Endodermal cell (in vitro differentiated cells): ENCODE measurements at regions not wholly inside any gene's neighbourhood (a gene's known extent, or its start where the extent isn't known, plus 50 kb on each side); places are given as distances from the start of the nearest gene placed in this dataset.

ENCODE experiments used
- DNase-seq: peaks from one replicate; pipeline ENCODE4 v3.0.0-alpha.2; 2017
- H3K27ac ChIP-seq: 2 replicates; pipeline ENCODE4 v1.5.1; 2013; ENCODE audit warnings: mild to moderate bottlenecking, low read depth, low read length, moderate library complexity
- H3K27me3 ChIP-seq: 2 replicates; pipeline ENCODE4 v1.6.1; 2013; ENCODE audit warnings: mild to moderate bottlenecking, low read length, moderate library complexity; ENCODE audit not compliant: insufficient read depth, control insufficient read depth, poor library complexity, severe bottlenecking
- H3K36me3 ChIP-seq: 2 replicates; pipeline ENCODE4 v1.7.0; 2013; ENCODE audit warnings: mild to moderate bottlenecking, low read length, moderate library complexity; ENCODE audit not compliant: control insufficient read depth, insufficient read depth
- H3K4me1 ChIP-seq: one replicate; pipeline ENCODE4 v1.7.0; 2013; ENCODE audit warnings: low read length; ENCODE audit not compliant: control insufficient read depth, insufficient read depth
- H3K4me3 ChIP-seq: 2 replicates; pipeline ENCODE4 v1.5.1; 2013; ENCODE audit warnings: mild to moderate bottlenecking, low read length, moderate library complexity
- H3K9ac ChIP-seq: 2 replicates; pipeline ENCODE4 v1.6.1; 2013; ENCODE audit warnings: mild to moderate bottlenecking, low read length, moderate library complexity; ENCODE audit not compliant: poor library complexity, severe bottlenecking; ENCODE audit errors: extremely low read depth
- H3K9me3 ChIP-seq: 2 replicates; pipeline ENCODE4 v1.6.1; 2013; ENCODE audit warnings: mild to moderate bottlenecking, low read length, moderate library complexity; ENCODE audit not compliant: control insufficient read depth
- H3K27ac Mint-ChIP-seq: 2 replicates; pipeline ENCODE4 v1.8.0; 2020; ENCODE audit warnings: mixed read lengths
- H3K27me3 Mint-ChIP-seq: 2 replicates; pipeline ENCODE4 v1.8.0; 2021; ENCODE audit warnings: mild to moderate bottlenecking, mixed read lengths; ENCODE audit not compliant: insufficient read depth
- H3K36me3 Mint-ChIP-seq: 2 replicates; pipeline ENCODE4 v1.8.0; 2020; ENCODE audit warnings: low read depth, mixed read lengths
- H3K4me1 Mint-ChIP-seq: 2 replicates; pipeline ENCODE4 v1.8.0; 2020; ENCODE audit warnings: mixed read lengths
- H3K4me3 Mint-ChIP-seq: 2 replicates; pipeline ENCODE4 v1.8.0; 2020; ENCODE audit warnings: mild to moderate bottlenecking, moderate library complexity, mixed read lengths
- H3K9me3 Mint-ChIP-seq: 2 replicates; pipeline ENCODE4 v1.8.0; 2020; ENCODE audit warnings: mild to moderate bottlenecking, mixed read lengths
- WGBS, 2 experiments: methylation state at CpG; one replicate each; pipeline versions ENCODE4 v1.1.5 to v1.1.7; 2013; ENCODE audit warnings: missing lambda C conversion rate in 2 of 2, mixed read lengths in 1 of 2; ENCODE audit not compliant: insufficient coverage in 1 of 2, insufficient read length in 1 of 2; 5-methylcytosine and 5-hydroxymethylcytosine counted together
- TF ChIP-seq, protein P1 (sequence below): fragments of 200-600 bp; sonication (generic); conservative IDR thresholded peaks from 2 replicates; pipeline ENCODE4 v1.5.0; 2021; ENCODE audit warnings: antibody characterized with exemption, mild to moderate bottlenecking

DNA sequence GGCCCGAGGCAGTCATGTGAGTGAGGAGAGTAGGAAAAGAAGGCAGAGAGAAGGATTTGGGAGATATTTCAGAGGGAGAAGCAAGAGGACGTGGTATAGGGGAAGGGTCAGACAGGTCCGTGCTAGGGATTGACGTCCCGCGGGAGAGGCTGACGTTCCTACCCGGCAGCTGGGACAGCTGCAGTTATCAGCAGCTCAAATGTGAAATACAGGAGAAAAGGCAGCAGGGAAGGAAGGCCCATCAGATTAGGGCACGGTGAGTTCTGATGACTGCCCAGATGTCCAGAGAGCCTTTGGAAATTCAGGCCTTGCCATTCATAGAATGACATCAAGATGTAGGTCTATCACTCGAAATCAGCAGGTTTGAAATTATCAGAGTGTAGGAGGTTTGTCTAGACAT, 88.4 kb downstream of the IRS2 start:
- peaks cover 5% of the 10 kb centered on the region for H3K9me3 ChIP-seq
- WGBS, 2 experiments, result 87 to 95% methylated on average over 9 to 10 of the region's 10 CpGs
- no peaks in the 10 kb centered on the region for H3K27me3 Mint-ChIP-seq
- H3K27ac ChIP-seq, result no peak overlapping the region
- no peaks in the 10 kb centered on the region for H3K4me1 ChIP-seq
- H3K36me3 ChIP-seq, result no peaks in the 10 kb centered on the region
- no peak for DNase-seq
- no peak overlapping the region for H3K27ac Mint-ChIP-seq
- H3K9me3 Mint-ChIP-seq, result no peaks in the 10 kb centered on the region
- H3K4me3 ChIP-seq, result no peak overlapping the region
- TF ChIP-seq, protein P1, sequence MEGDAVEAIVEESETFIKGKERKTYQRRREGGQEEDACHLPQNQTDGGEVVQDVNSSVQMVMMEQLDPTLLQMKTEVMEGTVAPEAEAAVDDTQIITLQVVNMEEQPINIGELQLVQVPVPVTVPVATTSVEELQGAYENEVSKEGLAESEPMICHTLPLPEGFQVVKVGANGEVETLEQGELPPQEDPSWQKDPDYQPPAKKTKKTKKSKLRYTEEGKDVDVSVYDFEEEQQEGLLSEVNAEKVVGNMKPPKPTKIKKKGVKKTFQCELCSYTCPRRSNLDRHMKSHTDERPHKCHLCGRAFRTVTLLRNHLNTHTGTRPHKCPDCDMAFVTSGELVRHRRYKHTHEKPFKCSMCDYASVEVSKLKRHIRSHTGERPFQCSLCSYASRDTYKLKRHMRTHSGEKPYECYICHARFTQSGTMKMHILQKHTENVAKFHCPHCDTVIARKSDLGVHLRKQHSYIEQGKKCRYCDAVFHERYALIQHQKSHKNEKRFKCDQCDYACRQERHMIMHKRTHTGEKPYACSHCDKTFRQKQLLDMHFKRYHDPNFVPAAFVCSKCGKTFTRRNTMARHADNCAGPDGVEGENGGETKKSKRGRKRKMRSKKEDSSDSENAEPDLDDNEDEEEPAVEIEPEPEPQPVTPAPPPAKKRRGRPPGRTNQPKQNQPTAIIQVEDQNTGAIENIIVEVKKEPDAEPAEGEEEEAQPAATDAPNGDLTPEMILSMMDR, result no peak
- peaks cover 4% of the 10 kb centered on the region for H3K4me1 Mint-ChIP-seq
- H3K4me3 Mint-ChIP-seq, result no peak overlapping the region
- H3K27me3 ChIP-seq, result no peaks in the 10 kb centered on the region
- H3K9ac ChIP-seq, result no peak overlapping the region
- no peaks in the 10 kb centered on the region for H3K36me3 Mint-ChIP-seq

DNA sequence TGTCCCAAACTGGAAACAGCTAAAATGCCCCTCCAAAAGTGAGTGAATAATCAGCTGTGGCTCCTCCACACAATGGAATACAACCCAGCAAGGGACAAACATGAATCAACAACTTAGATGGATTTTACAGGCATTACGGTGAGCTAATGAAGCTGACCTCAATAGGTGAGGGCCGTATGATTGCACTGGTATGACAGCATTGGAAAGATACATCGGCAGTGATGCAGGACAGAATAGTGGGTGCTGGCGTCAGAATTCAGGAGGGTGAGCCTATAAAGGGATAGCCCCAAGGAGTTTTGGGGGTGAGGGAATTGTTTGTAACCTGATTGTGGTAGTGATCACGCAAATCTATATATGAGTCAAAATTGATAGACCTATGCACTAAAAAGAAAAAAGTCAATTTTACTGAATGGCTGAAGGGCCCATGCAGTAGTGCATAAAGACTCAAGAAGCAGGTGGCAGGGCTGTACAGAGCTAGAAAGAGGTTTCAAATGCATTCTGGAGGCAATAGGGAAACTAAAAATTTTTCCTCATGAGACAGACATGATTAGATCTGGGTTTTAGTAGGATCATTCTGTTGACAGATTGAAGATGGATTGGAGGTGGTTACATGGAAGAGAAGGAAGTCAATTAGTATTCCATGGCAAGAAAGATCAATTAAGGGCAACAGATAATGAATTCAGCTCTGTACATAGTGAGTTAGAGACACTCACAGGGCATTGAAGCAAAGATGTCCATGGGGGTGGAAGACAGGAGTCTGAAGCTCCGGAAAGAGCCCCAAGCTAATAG, 90.8 kb downstream of the IRS2 start:
- TF ChIP-seq, protein P1, result no peak
- Histone ChIP-seq H3K27ac (no peak overlapping the region), H3K36me3 (no peaks in the 10 kb centered on the region), H3K27me3 (no peaks in the 10 kb centered on the region), H3K9me3 (no peaks in the 10 kb centered on the region), H3K4me3 (no peak overlapping the region), H3K4me1 (no peaks in the 10 kb centered on the region), H3K9ac (no peak overlapping the region)
- DNase-seq, result no peak
- Mint-ChIP-seq H3K36me3 (no peaks in the 10 kb centered on the region), H3K27ac (no peak overlapping the region), H3K4me3 (no peak overlapping the region), H3K27me3 (no peaks in the 10 kb centered on the region), H3K4me1 (peaks cover 4% of the 10 kb centered on the region), H3K9me3 (no peaks in the 10 kb centered on the region)
- 89 to 92% methylated on average over 4 to 6 of the region's 6 CpGs for WGBS, 2 experiments

DNA sequence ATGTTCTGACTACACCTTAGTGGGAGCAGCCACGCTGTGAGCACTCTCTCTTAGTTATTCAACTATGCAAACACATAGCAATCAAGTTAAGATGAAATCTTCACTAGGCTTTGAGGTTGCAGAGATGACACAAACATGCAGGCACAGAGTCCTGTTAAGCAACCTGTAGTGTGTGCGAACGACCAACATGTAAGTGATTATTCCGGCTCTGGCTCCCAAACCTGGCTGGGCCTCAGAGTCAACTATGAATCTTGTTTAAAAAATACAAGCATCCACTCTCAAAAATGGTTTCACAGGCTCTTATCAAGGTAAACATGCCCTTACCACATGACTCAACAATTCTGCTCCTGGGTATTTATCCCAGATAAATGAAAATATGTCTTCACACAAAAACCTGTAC, 91.4 kb downstream of the IRS2 start:
- Mint-ChIP-seq H3K9me3 (no peaks in the 10 kb centered on the region), H3K4me1 (peaks cover 2% of the 10 kb centered on the region), H3K4me3 (no peak overlapping the region), H3K36me3 (no peaks in the 10 kb centered on the region), H3K27ac (no peak overlapping the region), H3K27me3 (no peaks in the 10 kb centered on the region)
- no peak overlapping the region for H3K9ac ChIP-seq
- 96 to 97% methylated on average over 4 of the region's 4 CpGs for whole genome bisulfite sequencing, 2 experiments
- H3K36me3 ChIP-seq, result no peaks in the 10 kb centered on the region
- TF ChIP-seq, protein P1, result no peak
- H3K4me1 ChIP-seq, result no peaks in the 10 kb centered on the region
- H3K27me3 ChIP-seq, result no peaks in the 10 kb centered on the region
- no peak overlapping the region for H3K4me3 ChIP-seq
- H3K27ac ChIP-seq, result no peak overlapping the region
- H3K9me3 ChIP-seq, result no peaks in the 10 kb centered on the region
- no peak for DNase-seq
